GM12891 (cell line): ENCODE measurements at regions not wholly inside any gene's neighbourhood (a gene's known extent, or its start where the extent isn't known, plus 50 kb on each side); places are given as distances from the start of the nearest gene placed in this dataset.

Source experiments
- DNase-seq: peaks from one replicate; pipeline ENCODE4 v3.0.0; 2011; ENCODE audit warnings: low spot score; ENCODE audit not compliant: insufficient read length
- FAIRE-seq: peaks from 2 replicates; lab custom pipeline; 2011; peaks lifted over from hg19 to GRCh38; lab: Jason Lieb, UNC
- PAX5 ChIP-seq: IDR thresholded peaks from 2 replicates; pipeline ENCODE4 v1.6.1; 2011; ENCODE audit warnings: low read length, moderate library complexity, mild to moderate bottlenecking; ENCODE audit not compliant: insufficient read depth, severe bottlenecking
- POLR2A ChIP-seq: IDR thresholded peaks from 2 replicates; pipeline ENCODE4 v1.6.1; 2011; ENCODE audit warnings: low read depth, low read length, control low read depth
- POLR2AphosphoS5 ChIP-seq: IDR thresholded peaks from 2 replicates; pipeline ENCODE4 v1.6.1; 2011; ENCODE audit warnings: low read depth, low read length, control low read depth
- POU2F2 ChIP-seq: IDR thresholded peaks from 2 replicates; pipeline ENCODE4 v1.6.1; 2011; ENCODE audit warnings: low read depth, mild to moderate bottlenecking, control low read depth, low read length, moderate library complexity
- SPI1 ChIP-seq: IDR thresholded peaks from 2 replicates; pipeline ENCODE4 v1.6.1; 2011; ENCODE audit warnings: low read depth, low read length, control low read depth
- TAF1 ChIP-seq: IDR thresholded peaks from 2 replicates; pipeline ENCODE4 v1.6.1; 2011; ENCODE audit warnings: low read depth, low read length, control low read depth

GRCh38 chr6:131418441-131418840, 154.6 kb upstream of the ARG1 start:
- no peak for TF ChIP-seq POLR2A
- no peak for TF ChIP-seq PAX5
- no peak for TF ChIP-seq TAF1
- TF ChIP-seq SPI1, result no peak
- no peak for TF ChIP-seq POU2F2
- TF ChIP-seq POLR2AphosphoS5, result no peak
- DNase-seq (no peak), FAIRE-seq (no peak)

- FAIRE-seq, result no peak
- TF ChIP-seq POLR2A (no peak), TAF1 (no peak), PAX5 (no peak), POU2F2 (no peak), SPI1 (no peak), POLR2AphosphoS5 (no peak)
- DNase-seq, result no peak
Observed at GRCh38 chr6:131419702-131420101, 153.3 kb upstream of the ARG1 start.

GRCh38 chr6:131424016-131424415, 149.0 kb upstream of the ARG1 start:
- no peak for TF ChIP-seq POLR2AphosphoS5
- no peak for TF ChIP-seq TAF1
- no peak for TF ChIP-seq SPI1
- TF ChIP-seq POU2F2, result no peak
- no peak for TF ChIP-seq POLR2A
- TF ChIP-seq PAX5, result no peak
- FAIRE-seq (no peak), DNase-seq (no peak)

- DNase-seq, result no peak
- TF ChIP-seq PAX5 (no peak), TAF1 (no peak), POLR2A (no peak), POLR2AphosphoS5 (no peak), SPI1 (no peak)
- no peak for FAIRE-seq
Observed at GRCh38 chr6:131424475-131424874, 148.6 kb upstream of the ARG1 start.

- no peak for DNase-seq
- no peak for FAIRE-seq
- TF ChIP-seq POLR2A (no peak), PAX5 (no peak), POU2F2 (no peak), POLR2AphosphoS5 (no peak), TAF1 (no peak), SPI1 (no peak)
Observed at GRCh38 chr6:131427434-131428058, 145.5 kb upstream of the ARG1 start.

GRCh38 chr6:131430531-131430930, 142.5 kb upstream of the ARG1 start:
- no peak for DNase-seq
- TF ChIP-seq SPI1, result no peak
- no peak for TF ChIP-seq POLR2A
- no peak for TF ChIP-seq POLR2AphosphoS5
- no peak for TF ChIP-seq POU2F2
- TF ChIP-seq PAX5, result no peak
- no peak for TF ChIP-seq TAF1
- FAIRE-seq, result no peak

- TF ChIP-seq TAF1 (no peak), PAX5 (no peak), POU2F2 (no peak), SPI1 (no peak), POLR2AphosphoS5 (no peak), POLR2A (no peak)
- DNase-seq (no peak), FAIRE-seq (no peak)
Observed at GRCh38 chr6:131431718-131432117, 141.3 kb upstream of the ARG1 start.

- TF ChIP-seq SPI1 (no peak), POLR2A (no peak), POLR2AphosphoS5 (no peak), POU2F2 (no peak), PAX5 (no peak), TAF1 (no peak)
- FAIRE-seq, result no peak
- no peak for DNase-seq
Observed at GRCh38 chr6:131433927-131434326, 139.1 kb upstream of the ARG1 start.

- TF ChIP-seq SPI1, result no peak
- TF ChIP-seq TAF1, result no peak
- TF ChIP-seq POLR2A, result no peak
- no peak for TF ChIP-seq POLR2AphosphoS5
- TF ChIP-seq POU2F2, result no peak
- TF ChIP-seq PAX5, result no peak
- DNase-seq (no peak), FAIRE-seq (no peak)
Observed at GRCh38 chr6:131436358-131436757, 136.7 kb upstream of the ARG1 start.

- DNase-seq (no peak), FAIRE-seq (no peak)
- no peak for TF ChIP-seq POLR2A
- no peak for TF ChIP-seq POLR2AphosphoS5
- TF ChIP-seq POU2F2, result no peak
- TF ChIP-seq PAX5, result no peak
- no peak for TF ChIP-seq TAF1
- TF ChIP-seq SPI1, result no peak
Observed at GRCh38 chr6:131443014-131443413, 130.0 kb upstream of the ARG1 start.
